ENCODE measurements at regions not wholly inside any gene's neighbourhood (a gene's known extent, or its start where the extent isn't known, plus 50 kb on each side); places are given as distances from the start of the nearest gene placed in this dataset.

DNA sequence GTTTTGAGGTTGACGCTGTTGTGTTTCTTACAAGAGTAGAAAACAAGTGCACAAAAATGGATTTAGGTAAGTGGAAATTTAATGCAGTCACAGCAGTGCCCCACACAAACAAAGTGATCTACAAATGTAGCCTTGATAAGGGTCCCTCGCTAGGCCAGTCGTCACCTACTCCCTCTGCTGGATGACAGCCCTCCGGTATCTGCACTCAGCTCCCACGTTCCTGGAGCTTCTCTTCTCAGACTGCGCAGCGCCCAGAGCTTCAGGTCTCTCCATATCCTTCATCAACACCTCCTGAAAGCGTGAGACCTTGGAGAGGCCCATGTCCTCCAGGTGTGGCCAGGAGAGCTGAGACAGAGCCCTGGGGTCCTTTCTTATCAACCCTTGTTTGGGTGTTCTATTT is 58.3 kb upstream of the MAP3K4 start:
- H3K27me3 ChIP-seq (ENCODE audit: control insufficient read depth in 4 of 4, insufficient read depth in 4 of 4, low read length in 3 of 4), result no peaks in the 10 kb centered on the region
- WGBS, result 79% methylated on average over 8 of the region's 8 CpGs
- DNase-seq (ENCODE audit: low spot score), result no peak
- no peak overlapping the region for H3K27ac ChIP-seq (ENCODE audit: low read depth in 1 of 2, low read length in 2 of 2)
- H3K9ac ChIP-seq (ENCODE audit: low read depth in 1 of 2, low read length in 2 of 2), result no peak overlapping the region
- TF ChIP-seq TAF1 (conservative IDR thresholded peaks at IDR 0.05), result no peak
- TF ChIP-seq, protein P1, sequence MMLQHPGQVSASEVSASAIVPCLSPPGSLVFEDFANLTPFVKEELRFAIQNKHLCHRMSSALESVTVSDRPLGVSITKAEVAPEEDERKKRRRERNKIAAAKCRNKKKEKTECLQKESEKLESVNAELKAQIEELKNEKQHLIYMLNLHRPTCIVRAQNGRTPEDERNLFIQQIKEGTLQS (IDR thresholded peaks at IDR 0.05), result no peak
- TF ChIP-seq HNF4A (conservative IDR thresholded peaks at IDR 0.05), result no peak
- no peak for TF ChIP-seq YY1 (IDR thresholded peaks at IDR 0.05)
- TF ChIP-seq RAD21 (IDR thresholded peaks at IDR 0.05), result no peak
- no peak for TF ChIP-seq JUND (IDR thresholded peaks at IDR 0.05)
- no peak for TF ChIP-seq HNF4G (IDR thresholded peaks at IDR 0.05)
- TF ChIP-seq FOXA1 (IDR thresholded peaks at IDR 0.05), result no peak
- TF ChIP-seq, protein P2, sequence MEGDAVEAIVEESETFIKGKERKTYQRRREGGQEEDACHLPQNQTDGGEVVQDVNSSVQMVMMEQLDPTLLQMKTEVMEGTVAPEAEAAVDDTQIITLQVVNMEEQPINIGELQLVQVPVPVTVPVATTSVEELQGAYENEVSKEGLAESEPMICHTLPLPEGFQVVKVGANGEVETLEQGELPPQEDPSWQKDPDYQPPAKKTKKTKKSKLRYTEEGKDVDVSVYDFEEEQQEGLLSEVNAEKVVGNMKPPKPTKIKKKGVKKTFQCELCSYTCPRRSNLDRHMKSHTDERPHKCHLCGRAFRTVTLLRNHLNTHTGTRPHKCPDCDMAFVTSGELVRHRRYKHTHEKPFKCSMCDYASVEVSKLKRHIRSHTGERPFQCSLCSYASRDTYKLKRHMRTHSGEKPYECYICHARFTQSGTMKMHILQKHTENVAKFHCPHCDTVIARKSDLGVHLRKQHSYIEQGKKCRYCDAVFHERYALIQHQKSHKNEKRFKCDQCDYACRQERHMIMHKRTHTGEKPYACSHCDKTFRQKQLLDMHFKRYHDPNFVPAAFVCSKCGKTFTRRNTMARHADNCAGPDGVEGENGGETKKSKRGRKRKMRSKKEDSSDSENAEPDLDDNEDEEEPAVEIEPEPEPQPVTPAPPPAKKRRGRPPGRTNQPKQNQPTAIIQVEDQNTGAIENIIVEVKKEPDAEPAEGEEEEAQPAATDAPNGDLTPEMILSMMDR (IDR thresholded peaks at IDR 0.05; ENCODE audit: low read depth, low read length, missing input control), result no peak
- TF ChIP-seq, protein P3, sequence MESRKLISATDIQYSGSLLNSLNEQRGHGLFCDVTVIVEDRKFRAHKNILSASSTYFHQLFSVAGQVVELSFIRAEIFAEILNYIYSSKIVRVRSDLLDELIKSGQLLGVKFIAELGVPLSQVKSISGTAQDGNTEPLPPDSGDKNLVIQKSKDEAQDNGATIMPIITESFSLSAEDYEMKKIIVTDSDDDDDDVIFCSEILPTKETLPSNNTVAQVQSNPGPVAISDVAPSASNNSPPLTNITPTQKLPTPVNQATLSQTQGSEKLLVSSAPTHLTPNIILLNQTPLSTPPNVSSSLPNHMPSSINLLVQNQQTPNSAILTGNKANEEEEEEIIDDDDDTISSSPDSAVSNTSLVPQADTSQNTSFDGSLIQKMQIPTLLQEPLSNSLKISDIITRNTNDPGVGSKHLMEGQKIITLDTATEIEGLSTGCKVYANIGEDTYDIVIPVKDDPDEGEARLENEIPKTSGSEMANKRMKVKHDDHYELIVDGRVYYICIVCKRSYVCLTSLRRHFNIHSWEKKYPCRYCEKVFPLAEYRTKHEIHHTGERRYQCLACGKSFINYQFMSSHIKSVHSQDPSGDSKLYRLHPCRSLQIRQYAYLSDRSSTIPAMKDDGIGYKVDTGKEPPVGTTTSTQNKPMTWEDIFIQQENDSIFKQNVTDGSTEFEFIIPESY (IDR thresholded peaks at IDR 0.05), result no peak
- TF ChIP-seq GABPA (IDR thresholded peaks at IDR 0.05 in 1 of 2, conservative IDR thresholded peaks at IDR 0.05 in 1 of 2), result no peak
- TF ChIP-seq, protein P4, sequence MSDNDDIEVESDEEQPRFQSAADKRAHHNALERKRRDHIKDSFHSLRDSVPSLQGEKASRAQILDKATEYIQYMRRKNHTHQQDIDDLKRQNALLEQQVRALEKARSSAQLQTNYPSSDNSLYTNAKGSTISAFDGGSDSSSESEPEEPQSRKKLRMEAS (IDR thresholded peaks at IDR 0.05), result no peak
- TF ChIP-seq, protein P5, sequence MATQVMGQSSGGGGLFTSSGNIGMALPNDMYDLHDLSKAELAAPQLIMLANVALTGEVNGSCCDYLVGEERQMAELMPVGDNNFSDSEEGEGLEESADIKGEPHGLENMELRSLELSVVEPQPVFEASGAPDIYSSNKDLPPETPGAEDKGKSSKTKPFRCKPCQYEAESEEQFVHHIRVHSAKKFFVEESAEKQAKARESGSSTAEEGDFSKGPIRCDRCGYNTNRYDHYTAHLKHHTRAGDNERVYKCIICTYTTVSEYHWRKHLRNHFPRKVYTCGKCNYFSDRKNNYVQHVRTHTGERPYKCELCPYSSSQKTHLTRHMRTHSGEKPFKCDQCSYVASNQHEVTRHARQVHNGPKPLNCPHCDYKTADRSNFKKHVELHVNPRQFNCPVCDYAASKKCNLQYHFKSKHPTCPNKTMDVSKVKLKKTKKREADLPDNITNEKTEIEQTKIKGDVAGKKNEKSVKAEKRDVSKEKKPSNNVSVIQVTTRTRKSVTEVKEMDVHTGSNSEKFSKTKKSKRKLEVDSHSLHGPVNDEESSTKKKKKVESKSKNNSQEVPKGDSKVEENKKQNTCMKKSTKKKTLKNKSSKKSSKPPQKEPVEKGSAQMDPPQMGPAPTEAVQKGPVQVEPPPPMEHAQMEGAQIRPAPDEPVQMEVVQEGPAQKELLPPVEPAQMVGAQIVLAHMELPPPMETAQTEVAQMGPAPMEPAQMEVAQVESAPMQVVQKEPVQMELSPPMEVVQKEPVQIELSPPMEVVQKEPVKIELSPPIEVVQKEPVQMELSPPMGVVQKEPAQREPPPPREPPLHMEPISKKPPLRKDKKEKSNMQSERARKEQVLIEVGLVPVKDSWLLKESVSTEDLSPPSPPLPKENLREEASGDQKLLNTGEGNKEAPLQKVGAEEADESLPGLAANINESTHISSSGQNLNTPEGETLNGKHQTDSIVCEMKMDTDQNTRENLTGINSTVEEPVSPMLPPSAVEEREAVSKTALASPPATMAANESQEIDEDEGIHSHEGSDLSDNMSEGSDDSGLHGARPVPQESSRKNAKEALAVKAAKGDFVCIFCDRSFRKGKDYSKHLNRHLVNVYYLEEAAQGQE (IDR thresholded peaks at IDR 0.05), result no peak
- TF ChIP-seq EGR1 (IDR thresholded peaks at IDR 0.05; ENCODE audit: low read depth in 2 of 2), result no peak
- TF ChIP-seq FOXA2 (IDR thresholded peaks at IDR 0.05), result no peak
- TF ChIP-seq SP1 (IDR thresholded peaks at IDR 0.05), result no peak
- no peak for TF ChIP-seq RXRA (IDR thresholded peaks at IDR 0.05)
- no peak for TF ChIP-seq NR2F2 (IDR thresholded peaks at IDR 0.05)
- peaks cover 0 to 3% (median 0%) of the 10 kb centered on the region in 4 donors for H3K9me3 ChIP-seq (ENCODE audit: control insufficient read depth in 4 of 4, low read length in 3 of 4)
- H3K4me1 ChIP-seq (ENCODE audit: control insufficient read depth in 4 of 4, insufficient read depth in 4 of 4, low read length in 3 of 4), result peaks cover 0 to 11% (median 5%) of the 10 kb centered on the region in 4 donors
- H3K36me3 ChIP-seq (ENCODE audit: control insufficient read depth in 4 of 4, insufficient read depth in 3 of 4, low read depth in 1 of 4, low read length in 3 of 4), result no peaks in the 10 kb centered on the region
- H3K4me3 ChIP-seq (ENCODE audit: low read depth in 1 of 3, low read length in 3 of 3), result no peak overlapping the region
